Suprapubic skin (tissue), 3 donors: ENCODE measurements at regions not wholly inside any gene's neighbourhood (a gene's known extent, or its start where the extent isn't known, plus 50 kb on each side); places are given as distances from the start of the nearest gene placed in this dataset.

Source experiments
- CTCF ChIP-seq, 2 donors: fragments of 200-600 bp in 1 of 2; fragments of 450-650 bp in 1 of 2; sonication (generic) in 1 of 2; IDR thresholded peaks; one replicate each; pipeline ENCODE4 v1.5.1; 2016 to 2019; ENCODE audit warnings: antibody characterized with exemption in 2 of 2, mild to moderate bottlenecking in 1 of 2, moderate library complexity in 1 of 2
- EP300 ChIP-seq: sonication (generic); formaldehyde crosslinking; IDR thresholded peaks from one replicate; pipeline ENCODE4 v1.6.1; 2017; ENCODE audit warnings: antibody characterized with exemption
- POLR2A ChIP-seq, 2 donors: fragments of 450-650 bp; IDR thresholded peaks; one replicate each; pipeline ENCODE4 v1.6.1; 2017; ENCODE audit warnings: antibody characterized with exemption in 2 of 2, mild to moderate bottlenecking in 2 of 2, moderate library complexity in 2 of 2

GRCh38 chr13:34543836-34544235 lies 398.2 kb upstream of the NBEA start:
- TF ChIP-seq POLR2A (IDR thresholded peaks at IDR 0.05): no peak
- TF ChIP-seq CTCF (IDR thresholded peaks at IDR 0.05): no peak
- TF ChIP-seq EP300: no peak
